Stomach (tissue), 4 donors: ENCODE measurements at regions not wholly inside any gene's neighbourhood (a gene's known extent, or its start where the extent isn't known, plus 50 kb on each side); places are given as distances from the start of the nearest gene placed in this dataset.

ENCODE experiments used
- POLR2AphosphoS5 ChIP-seq, 3 donors: sonication (generic); formaldehyde crosslinking; IDR thresholded peaks; one replicate each; pipeline ENCODE4 v1.6.1; 2016; ENCODE audit warnings: antibody characterized with exemption in 3 of 3
- TF ChIP-seq, protein P1 (sequence below), 7 experiments: fragments of 450-650 bp in 4 of 7; fragments of 200-600 bp in 3 of 7; sonication (generic) in 3 of 7; IDR thresholded peaks; one replicate each; pipeline ENCODE4 v1.5.1; 2016 to 2019; ENCODE audit warnings: antibody characterized with exemption in 7 of 7, control low read depth in 2 of 7, mild to moderate bottlenecking in 1 of 7

DNA sequence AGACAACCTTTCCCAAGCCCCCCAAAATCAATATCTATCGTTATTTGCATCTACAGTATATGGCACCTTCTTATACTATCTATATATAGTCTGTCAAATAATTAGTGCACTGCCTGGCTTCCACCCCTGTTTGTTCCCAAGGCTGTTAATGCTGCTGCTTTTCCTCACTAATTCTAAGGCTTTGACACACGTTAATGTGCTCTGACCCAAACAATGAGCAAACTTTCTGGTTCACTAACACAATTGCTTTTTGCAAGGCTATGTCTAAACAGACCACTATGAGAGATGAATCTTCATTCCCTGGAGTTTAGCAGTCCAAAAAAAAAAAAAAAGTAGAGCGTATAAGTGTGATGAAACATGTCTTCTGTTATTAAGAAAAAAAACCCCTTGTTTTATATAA is 360.9 kb upstream of the AGA start:
- TF ChIP-seq, protein P1, sequence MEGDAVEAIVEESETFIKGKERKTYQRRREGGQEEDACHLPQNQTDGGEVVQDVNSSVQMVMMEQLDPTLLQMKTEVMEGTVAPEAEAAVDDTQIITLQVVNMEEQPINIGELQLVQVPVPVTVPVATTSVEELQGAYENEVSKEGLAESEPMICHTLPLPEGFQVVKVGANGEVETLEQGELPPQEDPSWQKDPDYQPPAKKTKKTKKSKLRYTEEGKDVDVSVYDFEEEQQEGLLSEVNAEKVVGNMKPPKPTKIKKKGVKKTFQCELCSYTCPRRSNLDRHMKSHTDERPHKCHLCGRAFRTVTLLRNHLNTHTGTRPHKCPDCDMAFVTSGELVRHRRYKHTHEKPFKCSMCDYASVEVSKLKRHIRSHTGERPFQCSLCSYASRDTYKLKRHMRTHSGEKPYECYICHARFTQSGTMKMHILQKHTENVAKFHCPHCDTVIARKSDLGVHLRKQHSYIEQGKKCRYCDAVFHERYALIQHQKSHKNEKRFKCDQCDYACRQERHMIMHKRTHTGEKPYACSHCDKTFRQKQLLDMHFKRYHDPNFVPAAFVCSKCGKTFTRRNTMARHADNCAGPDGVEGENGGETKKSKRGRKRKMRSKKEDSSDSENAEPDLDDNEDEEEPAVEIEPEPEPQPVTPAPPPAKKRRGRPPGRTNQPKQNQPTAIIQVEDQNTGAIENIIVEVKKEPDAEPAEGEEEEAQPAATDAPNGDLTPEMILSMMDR (IDR thresholded peaks at IDR 0.05) = no peak
- TF ChIP-seq POLR2AphosphoS5 (IDR thresholded peaks at IDR 0.05) = no peak
